SIG-M5 treated with dmso at 0.1 percent for 504 hours (cell line): ENCODE measurements at regions not wholly inside any gene's neighbourhood (a gene's known extent, or its start where the extent isn't known, plus 50 kb on each side); places are given as distances from the start of the nearest gene placed in this dataset.

ENCODE experiments used
- DNase-seq: peaks from one replicate; lab custom pipeline; 2025; ENCODE audit not compliant: unreplicated experiment; lab: John Stamatoyannopoulos, UW

DNA sequence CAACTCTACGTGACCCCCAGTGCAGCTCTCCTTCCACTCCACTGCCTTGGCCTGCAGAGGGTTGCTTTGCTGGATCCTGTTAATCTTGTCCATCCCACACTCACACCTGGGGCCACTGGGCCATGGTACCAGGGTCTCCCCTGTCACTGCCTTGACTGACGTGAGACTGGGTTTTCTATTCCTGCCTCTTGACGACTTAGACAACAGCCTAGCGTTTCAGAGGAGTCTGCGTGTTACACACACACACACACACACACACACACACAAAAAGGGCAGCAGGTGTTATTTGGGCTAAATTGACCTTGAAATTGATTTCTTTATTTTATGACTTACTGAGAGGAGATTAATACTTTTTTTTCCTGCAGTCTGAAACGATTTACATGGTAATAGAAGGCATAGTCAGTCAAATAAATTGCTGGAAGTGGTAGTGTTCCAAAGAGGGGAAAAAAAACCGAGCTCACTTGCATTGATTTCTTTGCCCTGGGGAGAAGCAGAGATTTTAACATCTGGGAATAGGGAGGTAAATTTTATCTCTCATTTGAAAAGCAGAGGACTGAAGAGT is 492.3 kb upstream of the EEF2KMT start:
- DNase-seq: no peak

DNA sequence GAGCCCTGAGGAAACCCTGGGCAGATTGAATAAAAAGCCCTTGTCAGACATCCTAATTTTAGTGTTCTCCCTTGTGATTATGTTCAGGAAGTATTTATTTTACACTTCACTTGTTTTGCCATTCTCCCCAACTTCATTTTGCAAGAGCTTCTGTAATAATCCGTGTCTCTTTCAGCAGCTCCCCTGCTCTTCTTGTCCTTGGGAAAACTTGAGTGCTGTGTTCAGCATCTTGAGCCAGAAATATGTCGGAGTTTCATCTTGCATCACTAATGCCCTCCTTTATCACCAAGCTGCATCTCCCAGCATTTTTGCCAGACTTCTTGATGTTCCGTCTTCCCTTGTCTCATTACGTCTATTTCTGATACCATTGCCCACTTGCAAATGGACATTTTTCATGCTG is 486.5 kb upstream of the EEF2KMT start:
- no peak for DNase-seq

DNA sequence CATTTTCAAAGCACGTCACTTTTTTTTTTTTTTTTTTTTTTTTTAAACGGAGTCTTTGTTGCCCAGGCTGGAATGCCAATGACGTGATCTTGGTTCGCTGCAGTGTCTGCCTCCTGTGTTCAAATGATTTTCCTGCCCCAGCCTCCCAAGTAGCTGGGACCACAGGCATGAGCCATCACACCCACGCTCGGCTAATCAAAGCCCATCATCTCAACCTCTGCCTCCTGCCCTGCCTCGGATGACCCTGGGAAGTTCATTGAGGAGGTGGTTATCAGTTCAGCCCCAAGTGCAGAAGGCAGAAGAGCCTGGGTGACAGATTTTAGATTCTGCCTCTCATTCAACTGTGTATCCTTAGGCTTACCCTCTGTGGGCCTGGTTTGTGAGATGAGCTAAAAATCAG is 484.9 kb upstream of the EEF2KMT start:
- no peak for DNase-seq

DNA sequence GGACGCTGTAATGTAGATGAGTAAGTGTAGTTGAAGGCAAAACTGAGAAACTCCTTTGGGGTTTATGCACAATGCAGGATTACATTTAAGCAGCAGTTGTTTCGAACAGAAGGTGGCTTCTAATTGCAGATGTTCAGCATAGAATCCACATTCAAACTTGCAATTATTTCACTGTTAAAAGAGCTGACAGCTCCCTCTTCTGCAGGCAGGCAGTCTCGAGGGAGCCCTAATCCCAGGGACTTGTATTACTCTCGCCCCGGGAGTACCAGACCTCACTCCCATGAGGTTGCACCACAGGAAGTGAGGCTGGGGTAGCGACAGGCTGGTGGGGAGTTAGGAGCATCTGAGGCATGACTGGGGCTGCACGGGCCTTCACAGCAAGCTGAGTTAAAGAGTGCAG is 484.3 kb upstream of the EEF2KMT start:
- no peak for DNase-seq

DNA sequence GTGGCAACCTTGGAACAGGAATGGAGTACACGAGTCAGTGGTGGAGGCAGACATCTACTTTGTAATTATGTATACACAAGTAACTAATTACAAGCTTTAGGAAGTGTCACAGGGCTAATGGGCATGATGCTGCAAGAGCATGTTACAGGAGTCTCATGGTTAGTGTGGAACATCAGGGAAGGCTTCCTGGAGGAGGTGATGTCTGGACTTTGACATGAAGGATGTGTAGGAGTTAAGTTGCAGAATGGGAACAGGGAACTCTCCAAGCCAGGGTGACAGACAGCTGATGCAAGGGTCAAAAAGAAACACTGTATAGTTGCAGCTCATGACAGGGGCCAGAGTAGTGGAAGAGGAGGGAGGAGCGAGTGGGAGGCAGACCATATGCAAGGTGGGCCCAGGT is 483.8 kb upstream of the EEF2KMT start:
- no peak for DNase-seq

DNA sequence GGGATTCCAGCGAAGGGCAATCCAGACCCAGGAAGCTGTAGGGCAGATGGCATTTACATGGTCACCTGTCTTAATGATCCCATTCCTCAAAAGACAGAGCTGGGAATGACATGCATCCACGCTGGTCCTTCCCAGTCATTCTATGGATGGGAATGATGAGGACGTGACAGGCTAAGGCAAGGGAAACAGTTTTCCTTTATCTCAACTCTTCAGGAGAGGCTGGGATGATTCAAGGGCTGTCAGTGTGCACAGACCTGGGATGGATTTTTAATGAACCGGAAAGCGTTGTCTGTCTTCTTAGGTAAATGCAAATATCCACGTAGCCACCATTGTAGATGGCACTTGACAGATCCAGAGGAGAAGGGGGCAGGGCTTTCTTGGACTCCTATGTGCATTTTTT is 483.2 kb upstream of the EEF2KMT start:
- no peak for DNase-seq

DNA sequence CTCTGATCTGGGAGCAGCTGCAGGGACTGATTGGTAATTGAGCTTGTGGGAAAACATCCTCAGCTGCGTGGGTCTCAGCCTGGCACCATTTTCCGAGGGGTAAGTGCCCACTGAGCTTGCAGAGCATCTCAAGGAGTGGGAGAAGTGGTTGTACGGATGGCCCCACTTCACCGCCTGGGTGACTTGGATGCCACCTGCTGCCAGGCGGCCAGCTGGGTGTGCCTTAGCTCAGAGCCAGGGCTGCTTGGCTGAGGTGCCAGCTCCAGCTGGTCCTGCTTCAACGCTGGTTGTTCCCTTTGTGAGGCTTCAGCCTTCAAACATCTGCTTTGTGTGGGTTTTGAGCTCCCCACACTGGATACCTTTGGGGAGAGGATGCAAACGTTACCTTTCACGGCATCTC is 482.7 kb upstream of the EEF2KMT start:
- DNase-seq: no peak

DNA sequence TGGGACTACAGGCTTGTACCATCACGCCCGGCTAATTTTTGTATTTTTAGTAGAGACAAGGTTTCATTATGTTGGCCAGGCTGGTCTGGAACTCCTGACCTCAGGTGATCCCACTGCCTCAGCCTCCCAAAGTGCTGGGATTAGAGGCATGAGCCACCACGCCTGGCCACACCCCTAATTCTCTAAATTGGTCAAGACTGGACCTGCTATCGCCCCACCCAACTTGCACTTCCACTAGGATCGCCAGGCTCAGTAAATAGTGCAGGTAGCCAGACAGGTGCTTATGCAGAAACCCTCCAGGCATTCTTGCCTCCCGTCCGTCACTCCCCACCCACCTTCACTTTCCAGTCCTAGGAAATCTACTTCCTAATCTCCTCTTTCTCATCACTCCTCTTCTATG is 481.4 kb upstream of the EEF2KMT start:
- DNase-seq: no peak

DNA sequence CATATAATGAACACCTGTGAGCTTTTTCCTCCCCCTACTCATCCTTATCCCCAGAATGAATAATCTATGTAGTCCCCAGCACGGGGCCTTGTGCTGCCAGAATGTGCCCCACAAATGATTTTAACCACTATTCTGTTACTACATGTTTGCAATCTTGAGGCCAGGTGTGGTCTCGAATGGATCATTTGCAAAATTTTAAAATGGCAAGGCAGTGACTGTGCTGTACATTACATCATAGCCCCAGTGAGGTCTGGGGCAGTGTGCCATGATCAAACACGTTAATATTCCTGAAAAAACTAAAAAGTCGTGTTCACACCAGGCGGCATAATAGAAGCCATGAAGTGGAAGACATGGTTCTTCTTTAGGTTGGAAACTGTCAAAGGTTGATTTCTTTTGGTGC is 479.9 kb upstream of the EEF2KMT start:
- no peak for DNase-seq

DNA sequence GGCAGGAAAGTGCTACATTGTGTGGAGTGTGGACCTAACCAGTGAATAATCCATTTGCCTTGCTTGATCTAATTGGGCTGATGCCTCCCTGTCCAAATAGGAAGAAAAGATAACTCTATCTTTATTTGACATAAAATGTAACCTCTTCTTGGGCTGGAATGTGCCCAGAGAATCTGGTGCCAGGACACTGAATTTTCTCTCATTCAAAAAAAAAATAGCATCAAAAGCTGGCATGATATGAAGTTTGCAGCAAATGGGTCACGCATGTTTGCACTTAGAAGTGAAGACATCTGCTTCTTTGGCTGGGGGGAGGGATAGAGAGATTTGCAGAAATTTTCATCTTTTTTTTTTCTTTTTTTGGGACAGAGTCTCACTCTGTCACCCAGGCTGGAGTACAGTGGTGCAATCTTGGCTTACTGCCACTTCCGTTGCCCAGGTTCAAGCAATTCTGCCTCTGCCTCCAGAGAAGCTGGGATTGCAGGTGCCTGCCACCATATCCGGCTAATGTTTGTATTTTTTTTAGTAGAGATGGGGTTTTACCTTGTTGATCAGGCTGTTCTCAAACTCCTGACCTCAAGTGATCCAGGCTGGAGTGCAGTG is 478.2 kb upstream of the EEF2KMT start:
- DNase-seq: no peak

DNA sequence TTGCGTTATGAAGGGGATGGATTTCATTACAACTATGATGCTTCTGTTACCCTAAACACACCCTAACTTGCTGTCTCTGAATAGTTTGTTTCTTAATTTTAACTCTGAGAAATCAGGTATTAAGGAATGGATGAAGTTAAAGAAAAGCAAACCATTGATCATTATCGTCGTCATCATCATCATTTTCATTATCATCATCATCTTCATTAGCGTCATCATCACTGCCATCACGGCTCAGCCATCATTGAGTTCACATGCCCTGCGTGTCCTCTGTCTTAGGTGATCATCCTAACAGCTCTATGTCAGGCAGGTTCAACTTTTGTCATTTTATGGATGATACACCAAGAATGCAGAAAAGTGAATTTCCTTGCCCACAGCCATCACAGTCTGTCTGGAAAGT is 477.5 kb upstream of the EEF2KMT start:
- no peak for DNase-seq

DNA sequence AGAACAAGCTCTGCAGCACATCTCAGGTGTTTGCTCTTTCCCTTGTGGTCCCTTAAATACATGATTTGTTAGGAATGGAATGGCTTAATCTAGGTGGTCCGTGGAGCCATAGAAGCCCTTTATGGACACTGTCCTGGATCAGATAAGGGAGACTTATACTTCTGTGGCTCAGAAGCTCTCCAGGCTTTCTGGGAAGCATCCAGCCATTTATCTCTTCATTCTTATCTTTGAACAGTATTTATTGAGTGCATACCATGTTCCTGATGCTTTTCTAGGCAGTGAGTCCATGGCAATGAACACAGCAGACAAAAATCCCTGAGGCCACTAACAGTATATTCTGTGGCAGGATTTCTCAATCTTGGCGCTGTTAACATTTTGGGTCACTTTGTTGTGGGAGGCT is 474.5 kb upstream of the EEF2KMT start:
- no peak for DNase-seq

DNA sequence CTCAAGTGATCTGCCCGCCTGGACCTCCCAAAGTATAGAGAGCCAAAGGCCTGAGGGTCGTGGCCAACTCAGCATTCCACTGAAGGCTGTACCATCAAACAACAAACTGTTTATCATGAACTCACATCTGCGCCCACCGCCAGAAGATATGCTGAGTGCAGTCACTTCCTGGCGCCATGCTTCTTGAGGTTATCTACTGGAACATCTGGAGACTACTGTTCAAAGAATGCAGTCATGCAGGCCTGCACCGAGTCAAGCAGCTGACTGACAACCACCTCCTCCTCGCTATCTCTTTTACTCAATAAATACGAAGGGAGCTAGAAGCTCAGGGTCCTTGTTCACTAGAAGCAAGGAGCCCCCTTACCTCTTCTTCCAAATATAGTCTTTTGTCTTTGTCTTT is 473.9 kb upstream of the EEF2KMT start:
- no peak for DNase-seq

DNA sequence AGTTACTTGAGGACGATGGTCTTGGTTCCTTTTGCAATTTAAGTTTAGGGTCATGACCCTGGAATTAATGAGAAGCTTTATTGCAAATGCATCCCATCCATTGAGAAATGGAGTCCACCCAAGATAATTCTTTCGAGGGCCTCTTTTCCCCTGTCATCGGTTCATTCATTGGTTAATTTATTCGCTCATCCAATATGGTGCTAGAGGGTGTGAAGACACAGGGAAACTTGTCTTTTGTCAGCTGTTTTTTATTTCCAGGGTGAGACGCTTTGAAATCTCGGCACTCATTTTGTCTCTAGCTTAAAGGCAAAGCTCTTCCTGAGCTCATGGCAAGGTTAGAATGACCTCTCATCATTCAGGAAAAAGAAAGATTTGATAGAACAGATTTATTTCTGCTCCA is 464.2 kb upstream of the EEF2KMT start:
- DNase-seq: no peak

DNA sequence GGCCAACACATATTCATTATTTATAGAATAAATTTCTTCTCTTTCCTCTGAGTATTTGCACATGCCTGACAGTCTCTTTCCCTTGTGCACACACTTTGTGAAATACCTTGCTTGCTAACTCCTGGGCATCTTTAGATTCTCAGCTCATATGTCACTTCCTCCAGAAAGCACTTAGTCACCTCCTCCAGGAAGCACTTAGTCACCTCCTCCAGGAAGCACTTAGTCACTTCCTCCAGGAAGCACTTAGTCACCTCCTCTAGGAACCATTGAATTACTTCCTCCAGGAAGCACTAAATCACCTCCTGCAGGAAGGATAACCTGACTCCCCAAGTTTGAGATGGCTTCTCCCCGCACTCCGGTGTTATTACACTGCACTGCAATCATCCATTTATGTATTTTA is 462.5 kb upstream of the EEF2KMT start:
- no peak for DNase-seq

DNA sequence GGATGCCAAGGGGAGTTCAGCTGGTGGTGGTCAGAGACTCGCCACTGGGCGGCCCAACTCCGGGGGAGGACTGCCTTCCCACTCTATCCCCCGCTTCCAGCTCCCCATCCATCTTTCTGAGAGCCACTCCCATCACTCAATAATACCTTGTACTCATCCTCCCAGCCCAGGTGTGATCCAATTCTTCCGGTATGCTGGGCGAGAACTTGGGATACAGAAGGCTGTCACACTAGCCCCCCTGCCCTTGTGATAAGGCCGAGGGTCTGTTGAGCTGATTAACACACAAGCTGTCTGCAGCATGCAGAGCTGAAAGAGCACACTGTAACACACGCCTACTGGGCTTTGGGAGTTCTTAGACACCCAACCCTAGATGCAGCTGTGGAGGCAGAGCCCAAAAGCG is 460.4 kb upstream of the EEF2KMT start:
- DNase-seq: no peak

DNA sequence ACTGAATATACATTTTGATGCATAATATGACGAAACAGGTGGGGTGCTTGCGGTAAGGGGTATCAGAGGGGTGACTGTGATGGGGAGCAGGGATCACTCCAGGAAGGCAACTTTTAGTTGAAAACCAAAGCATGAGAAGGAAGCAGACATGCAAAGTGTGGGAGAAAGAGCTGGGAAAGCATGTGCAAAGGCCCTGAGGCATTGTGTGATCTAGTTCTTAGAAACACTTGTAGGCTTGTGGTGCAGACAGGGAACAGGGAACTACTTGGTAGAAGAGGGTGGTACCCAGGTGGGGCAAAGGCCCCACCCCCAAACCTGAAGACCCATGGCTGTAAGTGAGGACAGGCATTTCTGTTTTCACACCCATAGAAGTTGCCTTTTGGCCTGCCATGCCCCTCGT is 459.9 kb upstream of the EEF2KMT start:
- no peak for DNase-seq

DNA sequence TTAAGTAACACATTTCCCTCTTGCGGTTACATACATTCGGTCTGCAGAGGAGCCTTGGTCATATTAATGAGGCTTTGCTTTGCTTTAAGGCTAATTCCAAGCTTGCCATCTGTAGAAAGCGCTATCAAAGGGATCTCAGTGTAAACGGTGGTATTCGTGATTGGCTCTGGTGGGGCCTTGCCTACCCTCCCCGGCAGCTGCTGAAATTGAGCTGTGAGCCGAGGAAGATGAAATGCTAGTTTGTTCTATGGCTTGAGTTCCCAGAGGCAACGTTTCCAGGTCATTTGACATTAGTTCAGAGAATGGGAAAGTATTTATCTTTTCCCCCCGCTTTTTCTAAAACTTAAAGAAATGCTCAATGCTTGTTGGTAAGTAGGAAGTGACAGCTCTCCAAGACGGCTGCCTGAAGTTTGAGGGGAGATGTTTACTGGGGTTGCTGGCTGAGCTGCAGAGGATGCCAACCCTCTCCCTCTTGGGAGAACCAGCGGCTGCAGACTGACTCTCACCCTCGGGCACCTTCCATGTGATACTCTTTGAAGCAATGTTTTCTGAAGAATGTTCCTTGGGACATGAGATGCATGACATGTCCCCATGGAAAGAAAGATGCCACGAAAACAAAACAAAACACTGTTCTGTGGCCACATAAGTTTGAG is 458.7 kb upstream of the EEF2KMT start:
- no peak for DNase-seq

DNA sequence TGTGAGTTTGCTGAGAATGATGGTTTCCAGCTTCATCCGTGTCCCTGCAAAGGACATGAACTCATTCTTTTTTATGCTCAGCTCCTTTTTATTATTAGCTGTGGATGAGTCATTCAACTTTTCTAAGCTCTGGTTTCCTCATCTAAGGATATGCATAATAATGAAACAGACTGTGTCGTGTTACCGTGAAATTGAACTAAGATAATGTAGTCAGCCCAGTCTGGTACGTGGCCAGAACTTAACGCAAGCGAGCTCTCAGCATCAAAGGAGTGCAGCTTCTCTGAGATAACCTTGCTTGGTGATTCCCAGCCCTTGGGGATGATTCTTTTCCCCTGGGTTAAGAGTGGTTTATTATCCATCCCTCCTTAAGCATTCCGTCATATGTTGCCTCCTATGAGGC is 454.3 kb upstream of the EEF2KMT start:
- DNase-seq: no peak

DNA sequence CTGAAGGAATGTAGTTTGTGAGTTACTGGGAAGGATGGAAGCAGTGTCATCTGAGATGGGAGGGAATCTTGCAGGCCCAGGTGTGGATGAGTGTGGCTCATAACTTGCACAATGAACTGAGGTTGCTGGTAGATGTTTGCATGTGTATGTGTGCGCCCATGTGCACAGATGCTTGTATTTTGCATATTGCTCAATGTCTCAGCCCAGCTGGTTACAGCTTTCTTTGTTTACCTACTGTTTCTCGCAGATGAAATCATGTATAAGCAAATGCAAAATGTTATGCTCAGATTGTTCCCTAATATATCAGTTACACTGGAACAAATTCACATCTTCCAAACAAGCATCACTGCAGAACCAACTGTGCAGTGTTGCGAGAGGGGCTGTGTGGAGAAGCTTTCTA is 452.2 kb upstream of the EEF2KMT start:
- no peak for DNase-seq

DNA sequence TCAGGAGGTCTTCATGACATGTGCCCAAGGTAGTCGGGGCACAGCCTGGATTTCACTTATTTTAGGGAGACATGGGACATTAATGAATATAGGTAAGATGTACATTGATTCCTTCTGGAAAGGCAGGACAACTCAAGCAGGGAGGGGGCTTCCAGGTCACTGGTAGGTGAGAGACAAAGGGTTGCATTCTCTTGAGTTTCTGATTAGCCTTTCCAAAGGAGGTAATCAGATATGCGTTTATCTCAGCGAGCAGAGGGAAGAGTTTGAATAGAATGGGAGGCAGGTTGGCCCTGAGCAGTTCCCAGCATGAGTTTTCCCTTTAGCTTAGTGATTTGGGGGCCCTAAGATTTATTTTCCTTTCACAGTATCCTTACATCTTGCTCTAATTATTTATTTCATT is 443.8 kb upstream of the EEF2KMT start:
- no peak for DNase-seq

DNA sequence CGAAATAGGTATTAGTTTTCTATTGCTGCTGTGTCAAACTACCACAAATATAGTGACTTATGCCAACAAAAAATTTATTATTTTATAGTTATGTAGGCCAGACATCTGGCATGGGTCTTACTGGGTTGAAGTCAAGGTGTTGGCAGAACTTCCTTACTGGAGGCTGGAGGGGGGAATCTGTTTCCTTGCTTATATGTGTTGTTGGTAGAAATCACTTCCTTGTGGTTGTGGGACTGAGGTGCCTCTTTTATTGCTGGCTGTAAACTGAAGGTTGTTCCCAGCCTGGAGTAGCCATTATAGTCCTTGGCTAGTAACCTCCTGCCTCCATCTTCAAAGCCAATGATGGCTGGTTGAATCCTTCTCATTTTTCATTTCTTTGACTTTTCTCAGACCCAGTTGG is 439.8 kb upstream of the EEF2KMT start:
- no peak for DNase-seq

DNA sequence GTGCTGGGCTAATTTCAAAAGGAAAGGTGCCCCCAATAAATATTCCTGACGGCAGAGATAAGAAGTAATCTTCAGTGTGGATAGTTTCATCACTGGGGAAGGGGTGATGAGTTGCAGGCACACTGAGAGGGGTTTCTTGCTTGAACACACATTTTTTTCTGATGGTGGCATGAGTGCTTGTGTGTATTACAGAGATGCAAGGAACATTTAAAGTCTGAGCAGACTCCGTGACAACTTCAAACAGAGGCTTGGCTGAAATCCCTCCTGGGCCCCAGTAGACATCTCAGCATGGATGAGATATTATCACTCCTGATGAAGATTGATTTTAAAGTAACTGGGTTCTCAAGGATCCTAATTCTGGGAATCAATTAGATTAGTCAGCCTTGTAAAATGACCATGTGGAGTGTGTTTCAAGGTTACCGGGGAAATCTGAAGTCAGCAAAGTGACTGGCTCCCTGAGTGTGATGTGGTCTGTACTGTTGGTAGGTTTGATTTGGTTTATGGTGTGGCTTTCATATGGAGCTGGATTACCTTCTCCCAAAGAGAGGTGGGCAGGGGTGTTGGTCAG is 435.8 kb upstream of the EEF2KMT start:
- no peak for DNase-seq
